ENCODE measurements at regions not wholly inside any gene's neighbourhood (a gene's known extent, or its start where the extent isn't known, plus 50 kb on each side); places are given as distances from the start of the nearest gene placed in this dataset.

- DNase-seq = no peak
These were observed 1825.1 kb upstream of the IGFBP7 start for GRCh38 chr4:58935332-58935731.

- DNase-seq = no peak
These were observed 1826.3 kb upstream of the IGFBP7 start for GRCh38 chr4:58936436-58936835.

GRCh38 chr4:58940167-58940566, 1830.0 kb upstream of the IGFBP7 start:
- no peak for DNase-seq

DNA sequence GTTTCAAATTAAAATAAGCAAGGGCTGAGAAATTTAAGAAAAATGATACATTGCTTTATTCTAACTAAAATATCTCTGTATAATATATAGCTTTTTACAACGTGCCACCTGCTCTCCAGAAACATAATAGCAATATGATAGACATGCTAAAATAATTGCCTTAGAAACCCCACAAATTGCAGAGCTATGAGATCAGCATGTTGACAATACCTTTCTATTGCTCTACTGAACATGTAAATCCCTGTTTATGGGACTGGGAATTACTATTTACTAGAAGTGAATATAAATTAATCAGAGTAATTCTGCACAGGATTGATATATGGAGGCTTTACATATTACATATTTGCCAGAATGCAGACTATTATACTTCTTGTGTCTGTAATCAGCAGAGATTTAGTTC, 1831.1 kb upstream of the IGFBP7 start:
- no peak for DNase-seq

GRCh38 chr4:58953575-58953974, 1843.4 kb upstream of the IGFBP7 start:
- no peak for DNase-seq

DNA sequence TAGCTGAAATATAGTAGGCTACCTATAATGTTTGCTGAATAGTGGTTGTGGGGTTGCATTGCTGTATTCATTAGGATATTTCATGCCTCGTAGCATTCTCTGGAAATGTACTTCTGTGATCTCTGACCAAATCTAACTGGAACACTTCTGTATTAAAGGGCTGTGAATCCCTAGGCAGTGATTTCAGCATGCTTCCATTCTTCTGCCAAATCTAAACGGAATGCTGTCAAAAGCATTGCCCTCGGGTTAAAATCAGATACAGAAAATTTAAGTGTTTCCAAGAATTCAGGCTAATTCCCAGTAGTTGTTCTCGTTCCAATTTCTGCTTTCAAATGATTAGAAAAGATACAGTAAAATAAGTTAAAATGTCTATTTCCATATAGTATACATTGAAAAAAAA, 1847.5 kb upstream of the IGFBP7 start:
- DNase-seq = no peak

- no peak for DNase-seq
These were observed 1851.1 kb upstream of the IGFBP7 start for GRCh38 chr4:58961283-58961682.

- DNase-seq = no peak
These were observed 1851.7 kb upstream of the IGFBP7 start for GRCh38 chr4:58961925-58962324.

DNA sequence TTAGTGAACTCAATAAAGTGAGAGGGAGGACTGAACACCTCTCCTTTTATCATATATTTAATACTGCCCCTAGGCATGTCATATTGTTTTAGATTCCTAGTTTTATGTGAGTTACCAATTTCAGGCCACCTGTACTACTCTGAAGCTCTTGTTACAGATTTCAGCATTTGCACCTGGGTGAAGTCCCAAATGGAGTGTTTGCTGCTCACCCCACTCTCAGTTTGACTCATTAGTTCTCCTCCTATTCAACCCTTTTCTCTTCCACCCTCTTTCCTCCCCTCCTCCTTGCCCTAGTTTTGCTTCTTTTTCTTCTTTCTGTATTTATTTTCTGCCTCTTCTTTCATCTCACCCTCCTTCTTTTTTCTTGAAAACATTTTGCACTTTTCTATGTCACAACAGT, 1852.2 kb upstream of the IGFBP7 start:
- no peak for DNase-seq

- no peak for DNase-seq
These were observed 1871.6 kb upstream of the IGFBP7 start for GRCh38 chr4:58981828-58982227.

GRCh38 chr4:58983887-58984286, 1873.7 kb upstream of the IGFBP7 start:
- DNase-seq = no peak

DNA sequence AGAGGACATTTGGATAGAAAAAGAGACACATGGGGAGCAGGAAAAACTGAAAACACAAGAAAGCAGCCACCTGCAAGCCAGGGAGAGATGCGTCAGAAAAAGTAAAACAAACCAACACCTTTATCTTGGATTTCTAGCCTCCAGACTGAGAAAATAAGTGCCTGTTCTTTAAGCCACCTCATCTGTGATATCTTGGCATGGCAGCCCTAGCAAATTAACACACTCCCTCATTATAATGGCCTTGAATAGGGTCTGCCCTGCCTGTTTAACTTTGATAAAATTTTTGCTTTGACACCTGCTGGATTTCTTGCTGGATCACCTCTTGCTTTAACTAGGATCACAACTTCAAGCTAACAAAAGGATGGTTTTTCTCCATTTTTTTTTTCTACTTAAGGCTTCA, 1892.0 kb upstream of the IGFBP7 start:
- no peak for DNase-seq

- no peak for DNase-seq
These were observed 1914.1 kb upstream of the IGFBP7 start for GRCh38 chr4:59024257-59024656.

GRCh38 chr4:59037812-59038211, 1927.6 kb upstream of the IGFBP7 start:
- DNase-seq = no peak

DNA sequence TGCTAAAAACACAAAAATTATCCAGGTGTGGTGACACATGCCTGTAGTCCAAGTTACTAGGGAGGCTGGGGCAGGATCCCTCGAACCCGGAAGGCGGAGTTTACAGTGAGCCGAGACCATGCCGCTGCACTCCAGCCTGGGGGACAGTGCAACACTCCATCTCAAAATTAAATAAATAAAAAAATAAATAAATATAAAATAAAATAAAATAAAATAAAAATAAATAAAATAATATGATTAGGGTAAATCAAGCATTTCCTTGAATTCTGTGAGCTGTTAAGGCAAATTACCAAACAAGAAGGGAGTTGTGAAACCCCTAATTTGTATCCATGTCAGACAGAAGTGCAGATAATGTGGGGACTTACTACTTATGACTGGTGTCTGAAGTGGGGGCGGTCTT, 1928.9 kb upstream of the IGFBP7 start:
- no peak for DNase-seq

- no peak for DNase-seq
These were observed 1934.2 kb upstream of the IGFBP7 start for GRCh38 chr4:59044286-59044900.

DNA sequence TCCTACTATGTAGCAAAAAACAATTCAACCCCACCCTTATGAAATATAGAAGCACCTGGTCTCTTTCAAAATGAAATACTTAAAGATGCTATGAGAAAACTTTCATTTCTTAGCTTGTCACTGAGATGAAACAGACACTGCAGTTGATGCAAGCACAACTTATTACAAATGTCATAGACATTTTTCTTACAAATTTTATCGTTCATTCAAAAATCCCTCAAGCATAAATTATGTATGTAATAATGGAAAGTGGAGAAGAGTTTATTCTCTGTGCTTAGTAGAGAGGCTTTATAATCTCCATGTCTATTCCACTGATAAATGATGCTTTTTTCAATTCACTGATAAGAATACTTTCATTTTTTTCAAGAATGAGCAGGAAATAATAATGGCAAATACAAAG, 1943.9 kb upstream of the IGFBP7 start:
- no peak for DNase-seq

- no peak for DNase-seq
These were observed 1947.6 kb upstream of the IGFBP7 start for GRCh38 chr4:59057804-59058203.

DNA sequence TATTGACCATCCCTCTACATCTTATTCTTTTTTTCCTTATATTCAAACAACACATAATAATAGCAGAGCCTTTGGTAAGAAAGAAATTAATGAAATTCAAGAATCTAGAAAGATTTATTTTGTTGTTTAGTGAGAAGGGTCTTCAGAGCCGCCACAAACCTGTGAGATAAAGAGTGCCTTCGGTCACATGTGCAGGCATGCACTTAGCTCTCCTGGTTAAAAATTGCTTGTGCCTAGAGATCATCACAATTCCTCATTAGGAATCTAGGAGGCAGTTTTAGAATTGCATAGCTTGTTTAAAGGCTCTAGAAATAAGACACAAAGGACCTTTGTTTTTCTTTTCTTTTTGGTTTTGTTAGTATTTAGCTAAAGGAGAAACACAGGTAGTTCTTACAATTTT, 1948.4 kb upstream of the IGFBP7 start:
- DNase-seq = no peak

GRCh38 chr4:59060002-59060846, 1950.0 kb upstream of the IGFBP7 start:
- DNase-seq = no peak

DNA sequence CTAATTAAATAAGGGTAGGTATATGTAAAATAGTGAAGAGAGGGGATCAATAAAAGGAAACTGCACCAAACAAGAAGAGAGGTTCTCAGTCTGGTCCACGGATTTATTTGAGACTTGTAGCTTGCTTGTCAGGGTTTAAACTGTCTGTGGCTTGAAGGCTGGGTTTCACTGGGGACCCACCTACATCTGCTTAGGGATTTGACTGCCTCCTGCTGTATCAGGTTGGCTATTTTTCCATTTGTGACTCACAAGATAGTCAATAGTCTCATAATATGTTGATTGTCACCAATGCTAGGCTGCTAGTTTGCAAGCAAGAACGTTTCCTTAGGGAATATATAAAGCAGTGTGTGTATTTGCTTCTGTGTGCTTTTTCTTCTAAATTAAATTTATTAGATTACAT, 1950.7 kb upstream of the IGFBP7 start:
- DNase-seq = no peak

DNA sequence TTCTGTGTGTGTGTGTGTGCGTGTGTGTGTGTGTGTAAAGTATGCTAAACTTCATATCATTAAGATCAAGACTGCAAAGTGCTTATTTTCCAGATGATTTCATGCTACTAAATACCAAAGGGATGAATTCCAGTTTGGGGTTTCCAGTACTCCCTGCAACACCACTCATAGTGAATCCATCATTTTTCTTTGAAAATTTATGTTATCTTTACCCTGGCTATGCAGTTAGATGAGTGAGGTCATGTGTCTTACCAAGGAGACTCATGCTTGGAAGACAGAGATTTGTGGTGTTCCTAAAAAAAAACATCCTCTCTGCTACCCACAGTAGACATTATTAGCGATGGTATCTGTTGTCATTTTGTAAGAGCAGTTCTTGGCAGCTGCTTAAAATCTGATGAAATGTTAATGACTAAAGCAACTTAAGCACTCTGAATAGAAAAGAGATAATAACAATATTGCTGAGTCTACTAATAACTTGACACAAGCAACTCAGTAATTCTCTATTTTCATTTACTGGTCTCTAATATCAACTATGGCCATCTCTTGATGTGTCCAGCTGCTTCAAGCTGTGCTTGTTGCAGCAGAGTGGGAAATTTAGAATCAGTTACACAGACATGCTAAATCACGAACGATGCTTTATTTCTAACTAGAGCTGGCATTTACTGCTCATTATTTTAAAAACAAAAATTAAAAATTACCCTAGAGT, 1953.0 kb upstream of the IGFBP7 start:
- no peak for DNase-seq

DNA sequence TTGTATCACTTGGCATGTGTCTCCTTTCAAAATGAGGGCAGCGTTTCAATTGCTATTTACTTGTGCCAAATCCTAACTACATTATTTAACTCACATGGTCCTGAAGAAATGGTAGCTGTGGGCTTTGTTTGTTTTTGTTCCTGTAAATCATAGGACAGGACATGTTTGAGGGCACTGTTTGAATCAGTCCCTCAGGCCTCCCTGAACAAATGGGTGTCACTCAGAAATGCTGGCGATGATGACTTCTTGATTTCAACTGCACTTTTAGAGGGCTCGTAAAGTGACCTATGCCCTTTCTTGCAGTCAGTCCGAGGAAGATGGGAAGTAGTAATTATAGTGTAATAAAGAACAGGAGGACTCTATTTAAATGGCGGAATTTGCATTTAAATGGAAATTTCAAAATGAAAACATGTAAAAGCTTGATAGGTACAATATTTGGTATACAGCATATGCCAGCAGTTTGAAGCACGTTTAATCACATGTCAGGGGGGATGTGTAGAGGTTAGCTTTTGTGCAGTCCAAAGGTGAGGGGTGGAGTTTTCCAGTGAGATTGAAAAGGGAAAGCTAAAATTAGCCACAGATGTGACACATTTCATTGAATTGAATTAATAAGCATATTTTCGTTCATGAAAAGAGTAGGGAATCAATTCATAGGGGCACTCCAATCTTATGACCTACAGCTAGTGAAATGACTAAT, 1958.7 kb upstream of the IGFBP7 start:
- no peak for DNase-seq
